IMR-90 (cell line): ENCODE measurements at regions not wholly inside any gene's neighbourhood (a gene's known extent, or its start where the extent isn't known, plus 50 kb on each side); places are given as distances from the start of the nearest gene placed in this dataset.

ENCODE experiments used
- ATAC-seq: fragments of 200-7000 bp; cut with Tn5 transposase; 2 replicates; pipeline ENCODE4 v1.9.1; 2020; ENCODE audit warnings: low read depth, mild to moderate bottlenecking, moderate library complexity
- BruUV-seq: library from RNA; stranded (reverse); fragments of 400-500 nt; replicated peaks from 2 replicates; lab custom pipeline; 2021; lab: Mats Ljungman, UMichigan
- CTCF ChIA-PET: fragments of 300-600 bp; formaldehyde crosslinking; extraction: SDS; loops from one replicate; lab custom pipeline; 2021; ENCODE audit warnings: antibody characterized with exemption; lab: Yijun Ruan, JAX
- POLR2A ChIA-PET: fragments of 300-600 bp; sonication (Branson Sonifier 250); formaldehyde crosslinking; loops from one replicate; lab custom pipeline; 2022; ENCODE audit warnings: antibody characterized with exemption; ENCODE audit not compliant: unreplicated experiment; lab: Charles Lee
- DNase-seq: peaks from one replicate; pipeline ENCODE4 v3.0.0; 2013
- H2AFZ ChIP-seq: replicated peaks from 2 replicates; pipeline ENCODE3; 2013; ENCODE audit warnings: low read length, mild to moderate bottlenecking; ENCODE audit not compliant: poor library complexity
- H2AK5ac ChIP-seq: 2 replicates; pipeline ENCODE4 v1.6.1; 2013; ENCODE audit warnings: low read depth, low read length, inconsistent platforms
- H2AK9ac ChIP-seq: replicated peaks from 2 replicates; pipeline ENCODE3; 2013; ENCODE audit warnings: mild to moderate bottlenecking, low read depth, low read length, moderate library complexity; ENCODE audit not compliant: poor library complexity
- H2BK120ac ChIP-seq: 2 replicates; pipeline ENCODE4 v1.6.1; 2013; ENCODE audit warnings: low read depth, low read length, inconsistent platforms
- H2BK15ac ChIP-seq: 3 replicates; pipeline ENCODE4 v1.6.1; 2013; ENCODE audit warnings: low read depth, low read length, inconsistent platforms
- H2BK20ac ChIP-seq: 2 replicates; pipeline ENCODE4 v1.6.1; 2013; ENCODE audit warnings: low read depth, mild to moderate bottlenecking, inconsistent platforms, low read length, moderate library complexity
- H2BK5ac ChIP-seq: 2 replicates; pipeline ENCODE4 v1.6.1; 2013; ENCODE audit warnings: mild to moderate bottlenecking, low read depth, low read length, inconsistent platforms; ENCODE audit not compliant: poor library complexity, severe bottlenecking
- H3K14ac ChIP-seq: replicated peaks from 2 replicates; pipeline ENCODE4 v1.6.1; 2013; ENCODE audit warnings: low read depth, low read length, inconsistent platforms
- H3K18ac ChIP-seq: 2 replicates; pipeline ENCODE4 v1.6.1; 2013; ENCODE audit warnings: low read depth, low read length, control low read depth
- H3K23ac ChIP-seq: 2 replicates; pipeline ENCODE4 v1.6.1; 2013; ENCODE audit warnings: low read depth, low read length, inconsistent platforms
- H3K27ac ChIP-seq: 2 replicates; pipeline ENCODE4 v1.5.1; 2013; ENCODE audit warnings: mild to moderate bottlenecking, control low read depth, low read length; ENCODE audit not compliant: insufficient read depth
- H3K27me3 ChIP-seq: 2 replicates; pipeline ENCODE4 v1.6.1; 2013; ENCODE audit warnings: low read length; ENCODE audit not compliant: control insufficient read depth, insufficient read depth
- H3K36me3 ChIP-seq: 2 replicates; pipeline ENCODE4 v1.6.1; 2013; ENCODE audit warnings: low read length, mixed read lengths; ENCODE audit not compliant: control insufficient read depth, insufficient read depth
- H3K4ac ChIP-seq: 2 replicates; pipeline ENCODE4 v1.6.1; 2013; ENCODE audit warnings: low read depth, low read length, inconsistent platforms
- H3K4me1 ChIP-seq: 2 replicates; pipeline ENCODE4 v1.6.1; 2013; ENCODE audit warnings: low read length, mixed read lengths; ENCODE audit not compliant: control insufficient read depth, insufficient read depth
- H3K4me2 ChIP-seq: 2 replicates; pipeline ENCODE4 v1.6.1; 2013; ENCODE audit warnings: low read depth, mild to moderate bottlenecking, control low read depth, low read length, moderate library complexity
- H3K4me3 ChIP-seq: 2 replicates; pipeline ENCODE4 v1.5.1; 2013; ENCODE audit warnings: low read depth, mild to moderate bottlenecking, control low read depth, low read length, moderate library complexity; ENCODE audit not compliant: insufficient read depth
- H3K56ac ChIP-seq: 2 replicates; pipeline ENCODE4 v1.6.1; 2013; ENCODE audit warnings: low read length, inconsistent platforms; ENCODE audit not compliant: insufficient read depth; ENCODE audit errors: extremely low read depth
- H3K79me1 ChIP-seq, 2 experiments: 2 replicates each; pipeline ENCODE4 v1.6.1; 2013; ENCODE audit warnings: low read length in 2 of 2, inconsistent platforms in 1 of 2, low read depth in 1 of 2
- H3K9ac ChIP-seq: 2 replicates; pipeline ENCODE4 v1.6.1; 2013; ENCODE audit warnings: low read depth, low read length, control low read depth
- H3K9me1 ChIP-seq: 2 replicates; pipeline ENCODE4 v1.6.1; 2013; ENCODE audit warnings: low read length, inconsistent platforms; ENCODE audit not compliant: insufficient read depth
- H3K9me3 ChIP-seq: 2 replicates; pipeline ENCODE4 v1.6.1; 2013; ENCODE audit warnings: low read length; ENCODE audit not compliant: control insufficient read depth, insufficient read depth
- H4K20me1 ChIP-seq: 2 replicates; pipeline ENCODE4 v1.6.1; 2013; ENCODE audit warnings: low read length, inconsistent platforms; ENCODE audit not compliant: insufficient read depth
- H4K5ac ChIP-seq: 2 replicates; pipeline ENCODE4 v1.6.1; 2013; ENCODE audit warnings: mild to moderate bottlenecking, low read depth, low read length, control low read depth
- H4K8ac ChIP-seq, 2 experiments: 2 replicates each; pipeline ENCODE4 v1.6.1; 2013; ENCODE audit warnings: low read depth in 2 of 2, low read length in 2 of 2, control low read depth in 1 of 2, inconsistent platforms in 1 of 2
- H4K91ac ChIP-seq: 2 replicates; pipeline ENCODE4 v1.6.1; 2013; ENCODE audit warnings: low read depth, low read length, inconsistent platforms; ENCODE audit not compliant: insufficient read depth
- BHLHE40 ChIP-seq: fragments of 150-350 bp; IDR thresholded peaks from 2 replicates; pipeline ENCODE4 v1.6.1; 2016; ENCODE audit warnings: mild to moderate bottlenecking, low read depth, low read length
- CEBPB ChIP-seq: IDR thresholded peaks from 2 replicates; pipeline ENCODE4 v1.6.1; 2012; ENCODE audit warnings: low read depth, low read length, improper control_type of control experiment
- CHD1 ChIP-seq: IDR thresholded peaks from 2 replicates; pipeline ENCODE4 v1.6.1; 2012; ENCODE audit warnings: low read depth, low read length, improper control_type of control experiment
- CTCF ChIP-seq: conservative IDR thresholded peaks from 2 replicates; pipeline ENCODE4 v1.5.1; 2012; ENCODE audit warnings: mild to moderate bottlenecking, low read depth, low read length, improper control_type of control experiment
- ELK1 ChIP-seq: fragments of 150-350 bp; IDR thresholded peaks from 2 replicates; pipeline ENCODE4 v1.6.1; 2016; ENCODE audit warnings: low read depth, mild to moderate bottlenecking, low read length, moderate library complexity, borderline replicate concordance
- FOS ChIP-seq: fragments of 150-350 bp; IDR thresholded peaks from 2 replicates; pipeline ENCODE4 v1.6.1; 2016; ENCODE audit warnings: low read depth, low read length
- MAFK ChIP-seq: IDR thresholded peaks from 2 replicates; pipeline ENCODE4 v1.6.1; 2012; ENCODE audit warnings: low read depth, low read length, improper control_type of control experiment
- MAZ ChIP-seq: IDR thresholded peaks from 2 replicates; pipeline ENCODE4 v1.6.1; 2012; ENCODE audit warnings: low read depth, mild to moderate bottlenecking, low read length, improper control_type of control experiment, moderate library complexity, borderline replicate concordance
- MXI1 ChIP-seq: IDR thresholded peaks from 2 replicates; pipeline ENCODE4 v1.6.1; 2012; ENCODE audit warnings: low read depth, mild to moderate bottlenecking, low read length, moderate library complexity, borderline replicate concordance
- NFE2L2 ChIP-seq: fragments of 150-350 bp; IDR thresholded peaks from 2 replicates; pipeline ENCODE4 v1.6.1; 2016; ENCODE audit warnings: low read depth, mild to moderate bottlenecking, low read length
- POLR2A ChIP-seq: IDR thresholded peaks from 2 replicates; pipeline ENCODE4 v1.6.1; 2012; ENCODE audit warnings: mild to moderate bottlenecking, low read depth, low read length
- RAD21 ChIP-seq: IDR thresholded peaks from 2 replicates; pipeline ENCODE4 v1.6.1; 2012; ENCODE audit warnings: low read length, improper control_type of control experiment
- RCOR1 ChIP-seq: IDR thresholded peaks from 2 replicates; pipeline ENCODE4 v1.6.1; 2012; ENCODE audit warnings: mild to moderate bottlenecking, low read length, improper control_type of control experiment; ENCODE audit not compliant: insufficient replicate concordance
- RFX5 ChIP-seq: IDR thresholded peaks from 2 replicates; pipeline ENCODE4 v1.8.0; 2012; ENCODE audit warnings: low read depth, mild to moderate bottlenecking, low read length, moderate library complexity
- SMC3 ChIP-seq: fragments of 150-350 bp; IDR thresholded peaks from 2 replicates; pipeline ENCODE4 v1.6.1; 2016; ENCODE audit warnings: low read depth, mild to moderate bottlenecking, antibody characterized with exemption, low read length, moderate library complexity
- USF2 ChIP-seq: fragments of 150-350 bp; IDR thresholded peaks from 2 replicates; pipeline ENCODE4 v1.6.1; 2017; ENCODE audit warnings: mild to moderate bottlenecking, antibody characterized with exemption, low read length, low read depth
- WGBS, 2 experiments: methylation state at CpG; one replicate each; pipeline versions ENCODE4 v1.1.5 to v1.1.7; 2013; ENCODE audit warnings: missing lambda C conversion rate in 2 of 2; ENCODE audit not compliant: insufficient read length in 1 of 2; ENCODE audit errors: extremely low coverage in 2 of 2; 5-methylcytosine and 5-hydroxymethylcytosine counted together
- dilution Hi-C: fragments of 300-500 bp; cut with HindIII; formaldehyde crosslinking; loops from one replicate; pipeline ENCODE4 v1.14.3; 2018; ENCODE audit warnings: low sequenced_read_pairs; ENCODE audit not compliant: unreplicated experiment
- in situ Hi-C: fragments of 300-500 bp; cut with MboI; formaldehyde crosslinking; loops from 3 replicates; pipeline ENCODE4 v1.14.3; 2019; ENCODE audit warnings: low sequenced_read_pairs, inconsistent platforms, mixed read lengths
- intact Hi-C: fragments of 100-400 bp; cut with micrococcal nuclease; formaldehyde crosslinking; loops from 2 replicates; pipeline ENCODE4 v1.10.0; 2022

GRCh38 chr3:1456781-1457311 is 364.0 kb downstream of the CNTN6 start:
- no CpG with 5 or more reads among the region's 3 CpGs for WGBS, 2 experiments

More at GRCh38 chr3:1456781-1457311, 364.0 kb downstream of the CNTN6 start:
- Histone ChIP-seq H2AFZ (no peak overlapping the region), H3K56ac (no peak overlapping the region), H3K9me1 (no peaks in the 10 kb centered on the region), H4K8ac (no peak overlapping the region), H3K9me3 (no peaks in the 10 kb centered on the region; the same call in 1 of the 2 replicates), H3K14ac (no peak overlapping the region), H3K27me3 (no peaks in the 10 kb centered on the region), H2AK5ac (no peak overlapping the region), H4K5ac (no peak overlapping the region), H2BK120ac (no peak overlapping the region), H3K27ac (no peak overlapping the region), H2AK9ac (no peak overlapping the region), H4K91ac (no peak overlapping the region), H3K4me3 (no peak overlapping the region), H3K4ac (no peak overlapping the region), H3K4me2 (no peak overlapping the region), H3K36me3 (no peaks in the 10 kb centered on the region), H2BK15ac (no peak overlapping the region), H3K18ac (no peak overlapping the region), H2BK5ac (no peak overlapping the region), H2BK20ac (no peak overlapping the region), H3K4me1 (no peaks in the 10 kb centered on the region), H4K20me1 (no peaks in the 10 kb centered on the region), H3K79me1 (no peaks in the 10 kb centered on the region), H3K23ac (no peak overlapping the region), H3K9ac (no peak overlapping the region)
- POLR2A ChIA-PET: no interaction called here
- TF ChIP-seq BHLHE40 (no peak), RFX5 (no peak), RAD21 (no peak), NFE2L2 (no peak), RCOR1 (no peak), CHD1 (no peak), USF2 (no peak), CTCF (no peak), MAFK (no peak), SMC3 (no peak), FOS (no peak), CEBPB (no peak), MAZ (no peak), POLR2A (no peak), MXI1 (no peak), ELK1 (no peak)
- intact Hi-C loops (no loop called here), in situ Hi-C loops (no loop called here), dilution Hi-C loops (no loop called here)
- ATAC-seq (no peak), DNase-seq (no peak)
- BruUV-seq: no TSS peak
- CTCF ChIA-PET: no interaction called here
